SK-N-SH (cell line): ENCODE measurements at regions not wholly inside any gene's neighbourhood (a gene's known extent, or its start where the extent isn't known, plus 50 kb on each side); places are given as distances from the start of the nearest gene placed in this dataset.
"Not testable (repeated sequence)": the region's sequence is repeated elsewhere in the genome, so short reads cannot be mapped to it uniquely, and the experiment has no call there.

Experiments used
- MXI1 ChIP-seq: IDR thresholded peaks from 2 replicates; pipeline ENCODE4 v1.6.1; 2012; ENCODE audit warnings: mild to moderate bottlenecking, low read depth, low read length, improper control_type of control experiment
- POLR2AphosphoS5 ChIP-seq: IDR thresholded peaks from 2 replicates; pipeline ENCODE4 v1.6.1; 2012; ENCODE audit warnings: low read depth, low read length
- TF ChIP-seq, protein P1 (sequence below): fragments of 200-600 bp; sonication (generic); IDR thresholded peaks from 2 replicates; pipeline ENCODE4 v1.6.1; 2017; ENCODE audit warnings: antibody characterized with exemption, mild to moderate bottlenecking, moderate library complexity

DNA sequence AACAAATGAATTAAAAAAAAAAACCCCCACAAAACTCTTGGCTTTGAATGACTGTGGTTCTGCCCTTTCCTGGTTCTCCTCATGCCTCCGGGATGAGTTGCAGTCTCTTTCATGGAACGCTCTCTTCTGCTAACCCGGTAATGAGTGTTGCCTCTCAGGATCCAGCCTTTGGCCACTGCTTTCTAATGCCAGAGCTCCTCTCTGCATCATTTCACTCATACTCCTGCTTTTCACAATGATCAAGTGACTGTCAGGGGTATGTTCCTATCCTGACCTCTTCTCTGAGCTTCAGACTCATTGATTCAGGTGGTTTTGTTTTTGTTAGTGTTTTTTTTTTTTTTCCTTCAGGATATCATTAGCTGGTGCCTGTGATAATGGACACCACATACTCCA, 230.2 kb downstream of the OPA1 start:
- TF ChIP-seq, protein P1, sequence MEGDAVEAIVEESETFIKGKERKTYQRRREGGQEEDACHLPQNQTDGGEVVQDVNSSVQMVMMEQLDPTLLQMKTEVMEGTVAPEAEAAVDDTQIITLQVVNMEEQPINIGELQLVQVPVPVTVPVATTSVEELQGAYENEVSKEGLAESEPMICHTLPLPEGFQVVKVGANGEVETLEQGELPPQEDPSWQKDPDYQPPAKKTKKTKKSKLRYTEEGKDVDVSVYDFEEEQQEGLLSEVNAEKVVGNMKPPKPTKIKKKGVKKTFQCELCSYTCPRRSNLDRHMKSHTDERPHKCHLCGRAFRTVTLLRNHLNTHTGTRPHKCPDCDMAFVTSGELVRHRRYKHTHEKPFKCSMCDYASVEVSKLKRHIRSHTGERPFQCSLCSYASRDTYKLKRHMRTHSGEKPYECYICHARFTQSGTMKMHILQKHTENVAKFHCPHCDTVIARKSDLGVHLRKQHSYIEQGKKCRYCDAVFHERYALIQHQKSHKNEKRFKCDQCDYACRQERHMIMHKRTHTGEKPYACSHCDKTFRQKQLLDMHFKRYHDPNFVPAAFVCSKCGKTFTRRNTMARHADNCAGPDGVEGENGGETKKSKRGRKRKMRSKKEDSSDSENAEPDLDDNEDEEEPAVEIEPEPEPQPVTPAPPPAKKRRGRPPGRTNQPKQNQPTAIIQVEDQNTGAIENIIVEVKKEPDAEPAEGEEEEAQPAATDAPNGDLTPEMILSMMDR: not testable (repeated sequence)
- not testable (repeated sequence) for TF ChIP-seq POLR2AphosphoS5, MXI1
